Ovary (tissue), 7 donors: ENCODE measurements at regions not wholly inside any gene's neighbourhood (a gene's known extent, or its start where the extent isn't known, plus 50 kb on each side); places are given as distances from the start of the nearest gene placed in this dataset.

Experiments
- DNase-seq, 5 donors: peaks; one replicate each; pipeline ENCODE4 v3.0.0-alpha.2; 2019 to 2020
- H3K27ac ChIP-seq, 2 donors: fragments of 200-600 bp; one replicate each; pipeline versions ENCODE4 v1.5.1 to v1.8.0; 2019 to 2022
- H3K27me3 ChIP-seq: fragments of 200-600 bp; one replicate; pipeline ENCODE4 v1.8.0; 2022
- H3K36me3 ChIP-seq: fragments of 200-600 bp; sonication (generic); one replicate; pipeline ENCODE4 v1.5.1; 2019
- H3K4me1 ChIP-seq: one replicate; pipeline ENCODE4 v1.8.1; 2013; ENCODE audit warnings: mild to moderate bottlenecking, moderate library complexity; ENCODE audit not compliant: insufficient read depth
- H3K4me3 ChIP-seq: fragments of 200-600 bp; sonication (generic); one replicate; pipeline ENCODE4 v1.5.1; 2017
- H3K9me3 ChIP-seq, 2 donors: fragments of 200-600 bp in 1 of 2; sonication (generic) in 1 of 2; one replicate each; pipeline versions ENCODE4 v1.5.1 to v1.8.1; 2013 to 2019; ENCODE audit warnings: mild to moderate bottlenecking in 1 of 2, moderate library complexity in 1 of 2
- CTCF ChIP-seq, 3 donors: fragments of 450-650 bp in 2 of 3; fragments of 200-600 bp in 1 of 3; IDR thresholded peaks; one replicate each; pipeline versions ENCODE4 v1.5.1 to v1.8.0; 2016 to 2022; ENCODE audit warnings: antibody characterized with exemption in 3 of 3, mild to moderate bottlenecking in 1 of 3
- EP300 ChIP-seq: sonication (generic); formaldehyde crosslinking; IDR thresholded peaks from one replicate; pipeline ENCODE4 v1.6.1; 2017; ENCODE audit warnings: antibody characterized with exemption
- POLR2A ChIP-seq: fragments of 450-650 bp; IDR thresholded peaks from one replicate; pipeline ENCODE4 v1.6.1; 2017; ENCODE audit warnings: antibody characterized with exemption, mild to moderate bottlenecking, moderate library complexity
- WGBS, 3 donors: extraction: QIAGEN DNeasy Blood & Tissue Kit in 1 of 3; methylation state at CpG; one replicate each; pipeline versions ENCODE4 v1.1.5 to v1.1.7; 2013 to 2017; 5-methylcytosine and 5-hydroxymethylcytosine counted together
- intact Hi-C, 4 donors: fragments of 100-400 bp; cut with DNase I; formaldehyde crosslinking; loops; one replicate each; pipeline versions ENCODE4 v1.11.0 to v1.15.1; 2022 to 2023
- donor health status: DM: no; HTN: no; CAD: no; lungs with moderate emphysema.
- donor health status: DM: no; HTN: no; CAD: no.
- donor health status: Bipolar disorder and iron deficiency.
- donor health status: DM: no; HTN: no; CAD: no.
- donor health status: DM: yes; HTN: yes; CAD: no.

- H3K4me3 ChIP-seq, result no peak overlapping the region
- no peaks in the 10 kb centered on the region for H3K4me1 ChIP-seq
- no peaks in the 10 kb centered on the region for H3K36me3 ChIP-seq
- intact Hi-C loops, result no loop called here
- no peak for TF ChIP-seq CTCF (IDR thresholded peaks at IDR 0.05)
- TF ChIP-seq EP300, result no peak
- no peak for TF ChIP-seq POLR2A
- DNase-seq, result no peak
- no peak overlapping the region for H3K27ac ChIP-seq
- H3K27me3 ChIP-seq, result no peaks in the 10 kb centered on the region
- H3K9me3 ChIP-seq, result no peaks in the 10 kb centered on the region
- WGBS, 3 donors, result 95 to 99% (median 95%) methylated on average over 2 of the region's 2 CpGs
These were observed 414.6 kb upstream of the PRICKLE1 start for GRCh38 chr12:43004141-43004540.

GRCh38 chr12:42996869-42997431 is 407.4 kb upstream of the PRICKLE1 start:
- Histone ChIP-seq H3K36me3 (no peaks in the 10 kb centered on the region), H3K9me3 (no peaks in the 10 kb centered on the region), H3K4me1 (no peaks in the 10 kb centered on the region), H3K27ac (no peak overlapping the region), H3K4me3 (no peak overlapping the region), H3K27me3 (no peaks in the 10 kb centered on the region)
- TF ChIP-seq EP300 (no peak), POLR2A (no peak), CTCF (IDR thresholded peaks at IDR 0.05) (no peak)
- DNase-seq, result no peak
- intact Hi-C loops, result no loop called here
- WGBS, 3 donors, result 17 to 31% (median 24%) methylated on average over 2 of the region's 2 CpGs

- H3K36me3 ChIP-seq, result no peaks in the 10 kb centered on the region
- no peaks in the 10 kb centered on the region for H3K9me3 ChIP-seq
- DNase-seq, result no peak
- intact Hi-C loops, result no loop called here
- no peaks in the 10 kb centered on the region for H3K27me3 ChIP-seq
- H3K4me3 ChIP-seq, result no peak overlapping the region
- no peaks in the 10 kb centered on the region for H3K4me1 ChIP-seq
- H3K27ac ChIP-seq, result no peak overlapping the region
- TF ChIP-seq EP300, result no peak
- TF ChIP-seq POLR2A, result no peak
- TF ChIP-seq CTCF (IDR thresholded peaks at IDR 0.05), result no peak
- WGBS, 3 donors, result 43 to 52% (median 49%) methylated on average over 2 of the region's 2 CpGs
These were observed 403.3 kb upstream of the PRICKLE1 start for GRCh38 chr12:42992826-42993225.

- Histone ChIP-seq H3K4me1 (no peaks in the 10 kb centered on the region), H3K36me3 (no peaks in the 10 kb centered on the region), H3K27ac (no peak overlapping the region), H3K9me3 (no peaks in the 10 kb centered on the region), H3K4me3 (no peak overlapping the region), H3K27me3 (no peaks in the 10 kb centered on the region)
- no peak for DNase-seq
- TF ChIP-seq EP300, result no peak
- no peak for TF ChIP-seq CTCF (IDR thresholded peaks at IDR 0.05)
- no peak for TF ChIP-seq POLR2A
- intact Hi-C loops, result no loop called here
These were observed 400.8 kb upstream of the PRICKLE1 start for GRCh38 chr12:42990387-42990786.
